ENCODE measurements at regions not wholly inside any gene's neighbourhood (a gene's known extent, or its start where the extent isn't known, plus 50 kb on each side); places are given as distances from the start of the nearest gene placed in this dataset.
"Not testable (repeated sequence)": the region's sequence is repeated elsewhere in the genome, so short reads cannot be mapped to it uniquely, and the experiment has no call there.

DNA sequence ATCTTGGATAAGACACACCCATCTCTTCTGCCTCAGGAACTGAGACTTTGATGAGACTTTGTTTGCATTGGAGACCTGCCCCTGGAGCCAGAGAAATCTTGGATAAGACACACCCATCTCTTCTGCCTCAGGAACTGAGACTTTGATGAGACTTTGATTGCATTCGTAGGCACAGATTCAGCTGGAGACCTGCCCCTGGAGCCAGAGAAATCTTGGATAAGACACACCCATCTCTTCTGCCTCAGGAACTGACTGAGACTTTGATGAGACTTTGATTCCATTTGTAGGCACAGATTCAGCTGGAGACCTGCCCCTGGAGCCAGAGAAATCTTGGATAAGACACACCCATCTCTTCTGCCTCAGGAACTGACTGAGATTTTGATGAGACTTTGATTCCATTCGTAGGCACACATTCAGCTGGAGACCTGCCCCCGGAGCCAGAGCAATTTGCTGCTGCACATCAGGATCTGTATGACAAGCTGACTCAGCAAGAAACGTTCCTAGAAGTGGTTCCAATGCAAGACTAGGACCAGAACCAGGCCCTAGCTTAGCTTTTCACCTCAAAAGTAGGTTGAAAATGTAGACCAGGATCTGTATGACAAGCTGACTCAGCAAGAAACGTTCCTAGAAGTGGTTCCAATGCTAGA lies 54.0 kb upstream of the TMEM97 start:
- CTCF ChIA-PET (ENCODE audit: low intra/inter-chr PET ratio); H3K4me3 ChIP-seq; intact Hi-C loops (cut with micrococcal nuclease); H3K27me3 ChIP-seq (ENCODE audit: control insufficient read depth in 2 of 2, insufficient read depth in 2 of 2, low read length in 2 of 2); H3K36me3 ChIP-seq (ENCODE audit: control insufficient read depth, insufficient read depth, low read length); DNase-seq (ENCODE audit: extremely low read depth in 1 of 4, low spot score in 3 of 4); H3K9ac ChIP-seq (ENCODE audit: insufficient read depth in 1 of 2, low read depth in 2 of 2, low read length in 2 of 2); H3K79me2 ChIP-seq (ENCODE audit: control insufficient read depth, insufficient read depth, low read length); POLR2A ChIA-PET; H3K9me1 ChIP-seq (ENCODE audit: control insufficient read depth, insufficient read depth, low read length); H2AFZ ChIP-seq (ENCODE audit: low read depth, low read length); H3K27ac ChIP-seq (ENCODE audit: extremely low read depth, low read depth, low read length); H4K20me1 ChIP-seq (replicated peaks; ENCODE audit: control insufficient read depth, insufficient read depth, low read length); BruUV-seq (replicated peaks); in situ Hi-C loops (cut with MboI); H3K4me1 ChIP-seq (replicated peaks in 1 of 2; ENCODE audit: control insufficient read depth in 2 of 2, insufficient read depth in 2 of 2, low read length in 2 of 2); ATAC-seq; FAIRE-seq; H3K4me2 ChIP-seq (ENCODE audit: insufficient read depth, low read length): not testable (repeated sequence)
- TF ChIP-seq ZNF316 (IDR thresholded peaks at IDR 0.05) (peak; percentile 87), MAFF (IDR thresholded peaks at IDR 0.05; ENCODE audit: low read length) (peak; percentile 70), MAFK (IDR thresholded peaks at IDR 0.05; ENCODE audit: low read length) (peak; percentile 78), MAFG (tag; conservative IDR thresholded peaks at IDR 0.05) (peak; percentile 53; the same call in 1 of the 2 replicates), C11orf30 (IDR thresholded peaks at IDR 0.05; ENCODE audit: low read depth) (peak; percentile 58)
- H3K9me3 ChIP-seq (replicated peaks; ENCODE audit: control insufficient read depth, insufficient read depth, low read depth, low read length), result peaks cover 24% of the 10 kb centered on the region
- 25% methylated on average over 5 of the region's 5 CpGs for WGBS (ENCODE audit: insufficient coverage, low coverage, missing lambda C conversion rate)

DNA sequence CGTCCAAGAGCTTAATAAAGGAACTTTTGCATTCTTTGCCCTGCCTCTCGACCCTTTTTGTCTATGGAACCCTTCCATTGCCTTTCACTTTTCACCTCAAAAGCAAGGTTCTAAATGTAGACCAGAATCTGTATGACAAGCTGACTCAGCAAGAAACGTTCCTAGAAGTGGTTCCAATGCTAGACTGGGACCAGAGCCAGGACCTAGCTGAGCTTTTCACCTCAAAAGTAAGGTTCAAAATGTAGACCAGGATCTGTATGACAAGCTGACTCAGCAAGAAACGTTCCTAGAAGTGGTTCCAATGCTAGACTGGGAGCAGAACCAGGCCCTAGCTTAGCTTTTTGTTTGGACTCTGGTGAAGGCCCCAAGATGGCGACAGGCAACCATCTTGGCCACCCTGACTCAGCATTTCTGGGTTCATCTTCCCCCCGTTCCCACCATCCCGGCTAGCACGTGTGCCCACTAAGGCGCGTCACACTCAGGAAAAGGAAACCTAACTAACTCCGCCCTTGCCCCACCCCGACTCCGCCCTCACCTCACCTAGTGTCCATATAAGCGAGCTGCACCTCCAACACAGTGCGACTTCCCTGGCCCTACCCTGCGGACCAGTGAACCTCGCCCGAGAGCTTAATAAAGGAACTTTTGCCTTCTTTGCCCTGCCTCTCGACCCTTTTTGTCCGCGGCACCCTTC lies 53.0 kb upstream of the TMEM97 start:
- peak overlapping the region; percentile 35; the same call in 1 of the 3 replicates for H3K27ac ChIP-seq (ENCODE audit: extremely low read depth, low read depth, low read length)
- DNase-seq (ENCODE audit: extremely low read depth in 1 of 4, low spot score in 3 of 4); H3K4me3 ChIP-seq; intact Hi-C loops (cut with micrococcal nuclease); H4K20me1 ChIP-seq (replicated peaks; ENCODE audit: control insufficient read depth, insufficient read depth, low read length); in situ Hi-C loops (cut with MboI); H3K79me2 ChIP-seq (ENCODE audit: control insufficient read depth, insufficient read depth, low read length); BruUV-seq (replicated peaks); H3K36me3 ChIP-seq (ENCODE audit: control insufficient read depth, insufficient read depth, low read length); H3K27me3 ChIP-seq (ENCODE audit: control insufficient read depth in 2 of 2, insufficient read depth in 2 of 2, low read length in 2 of 2); H3K9ac ChIP-seq (ENCODE audit: insufficient read depth in 1 of 2, low read depth in 2 of 2, low read length in 2 of 2); FAIRE-seq; H3K9me1 ChIP-seq (ENCODE audit: control insufficient read depth, insufficient read depth, low read length); H3K4me2 ChIP-seq (ENCODE audit: insufficient read depth, low read length); ATAC-seq; H2AFZ ChIP-seq (ENCODE audit: low read depth, low read length): not testable (repeated sequence)
- TF ChIP-seq MAFG (tag; conservative IDR thresholded peaks at IDR 0.05) (peak; percentile 55), MAFK (IDR thresholded peaks at IDR 0.05; ENCODE audit: low read length) (peak; percentile 87), C11orf30 (IDR thresholded peaks at IDR 0.05; ENCODE audit: low read depth) (peak; percentile 48), MAFF (IDR thresholded peaks at IDR 0.05; ENCODE audit: low read length) (peak; percentile 89), ZNF316 (IDR thresholded peaks at IDR 0.05) (peak; percentile 89), YY1 (IDR thresholded peaks at IDR 0.05; ENCODE audit: borderline replicate concordance in 1 of 3, control insufficient read depth in 1 of 3, extremely low read depth in 1 of 3, insufficient read depth in 3 of 3, insufficient read length in 1 of 3, insufficient replicate concordance in 2 of 3, low read depth in 1 of 3, low read length in 2 of 3) (peak in 2 of 3 experiments; percentile 30 to 60)
- POLR2A ChIA-PET, result interaction anchor here (0.6 kb wide), 1 partner anchor 72 kb away, joined by 3 read pairs; no protein-coding TSS in a partner anchor
- peaks cover 9 to 11% of the 10 kb centered on the region in 2 experiments; a peak in 4 of 5 replicates for H3K4me1 ChIP-seq (replicated peaks in 1 of 2; ENCODE audit: control insufficient read depth in 2 of 2, insufficient read depth in 2 of 2, low read length in 2 of 2)
- CTCF ChIA-PET (ENCODE audit: low intra/inter-chr PET ratio), result interaction anchor here (0.5 kb wide), 1 partner anchor 348 kb away, joined by 3 read pairs; no protein-coding TSS in a partner anchor
- H3K9me3 ChIP-seq (replicated peaks; ENCODE audit: control insufficient read depth, insufficient read depth, low read depth, low read length), result peaks cover 24% of the 10 kb centered on the region
- WGBS (ENCODE audit: insufficient coverage, low coverage, missing lambda C conversion rate), result 83% methylated on average over 21 of the region's 21 CpGs
